ENCODE measurements at regions not wholly inside any gene's neighbourhood (a gene's known extent, or its start where the extent isn't known, plus 50 kb on each side); places are given as distances from the start of the nearest gene placed in this dataset.

DNA sequence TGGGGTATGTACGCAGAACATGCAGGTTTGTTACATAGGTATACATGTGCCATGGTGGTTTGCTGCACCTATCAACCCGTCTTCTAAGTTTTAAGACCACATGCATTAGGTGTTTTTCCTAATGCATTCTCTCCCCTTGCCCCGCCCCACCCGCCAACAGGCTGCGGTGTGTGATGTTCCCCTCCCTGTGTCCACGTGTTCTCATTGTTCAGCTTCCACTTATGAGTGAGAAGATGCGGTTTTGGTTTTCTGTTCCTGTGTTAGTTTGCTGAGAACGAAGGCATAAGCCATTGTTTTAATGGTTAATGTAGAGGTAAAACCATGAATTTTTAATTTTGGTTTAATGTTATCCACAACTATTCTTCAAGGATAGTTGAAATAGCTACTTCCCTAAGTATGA is 346.8 kb upstream of the EPHA6 start:
- TF ChIP-seq ZNF8 (CRISPR knock-in tag; IDR thresholded peaks at IDR 0.05) (no peak), PPARA (CRISPR knock-in tag; IDR thresholded peaks at IDR 0.05; ENCODE audit: borderline replicate concordance) (no peak), RARB (CRISPR knock-in tag; IDR thresholded peaks at IDR 0.05) (no peak), ARNTL (CRISPR knock-in tag; IDR thresholded peaks at IDR 0.05; ENCODE audit: borderline replicate concordance, low read depth) (no peak), OSR1 (CRISPR knock-in tag; IDR thresholded peaks at IDR 0.05) (no peak), ZFP3 (CRISPR knock-in tag; IDR thresholded peaks at IDR 0.05) (no peak), TCF4 (CRISPR knock-in tag; IDR thresholded peaks at IDR 0.05; ENCODE audit: borderline replicate concordance) (no peak), ZC3H10 (CRISPR knock-in tag; IDR thresholded peaks at IDR 0.05) (no peak), TOX (CRISPR knock-in tag; IDR thresholded peaks at IDR 0.05; ENCODE audit: borderline replicate concordance) (no peak), ZFP30 (CRISPR knock-in tag; IDR thresholded peaks at IDR 0.05) (no peak), BACH2 (CRISPR knock-in tag; IDR thresholded peaks at IDR 0.05; ENCODE audit: borderline replicate concordance) (no peak), CSDC2 (CRISPR knock-in tag; IDR thresholded peaks at IDR 0.05) (no peak), ESRRG (CRISPR knock-in tag; IDR thresholded peaks at IDR 0.05) (no peak), ISL1 (CRISPR knock-in tag; IDR thresholded peaks at IDR 0.05) (no peak), ZNF565 (CRISPR knock-in tag; conservative IDR thresholded peaks at IDR 0.05; ENCODE audit: low read depth) (no peak)
- TF ChIP-seq, protein P1, sequence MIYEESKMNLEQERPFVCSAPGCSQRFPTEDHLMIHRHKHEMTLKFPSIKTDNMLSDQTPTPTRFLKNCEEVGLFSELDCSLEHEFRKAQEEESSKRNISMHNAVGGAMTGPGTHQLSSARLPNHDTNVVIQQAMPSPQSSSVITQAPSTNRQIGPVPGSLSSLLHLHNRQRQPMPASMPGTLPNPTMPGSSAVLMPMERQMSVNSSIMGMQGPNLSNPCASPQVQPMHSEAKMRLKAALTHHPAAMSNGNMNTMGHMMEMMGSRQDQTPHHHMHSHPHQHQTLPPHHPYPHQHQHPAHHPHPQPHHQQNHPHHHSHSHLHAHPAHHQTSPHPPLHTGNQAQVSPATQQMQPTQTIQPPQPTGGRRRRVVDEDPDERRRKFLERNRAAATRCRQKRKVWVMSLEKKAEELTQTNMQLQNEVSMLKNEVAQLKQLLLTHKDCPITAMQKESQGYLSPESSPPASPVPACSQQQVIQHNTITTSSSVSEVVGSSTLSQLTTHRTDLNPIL (CRISPR knock-in tag; IDR thresholded peaks at IDR 0.05; ENCODE audit: low read depth) = no peak
- TF ChIP-seq, protein P2, sequence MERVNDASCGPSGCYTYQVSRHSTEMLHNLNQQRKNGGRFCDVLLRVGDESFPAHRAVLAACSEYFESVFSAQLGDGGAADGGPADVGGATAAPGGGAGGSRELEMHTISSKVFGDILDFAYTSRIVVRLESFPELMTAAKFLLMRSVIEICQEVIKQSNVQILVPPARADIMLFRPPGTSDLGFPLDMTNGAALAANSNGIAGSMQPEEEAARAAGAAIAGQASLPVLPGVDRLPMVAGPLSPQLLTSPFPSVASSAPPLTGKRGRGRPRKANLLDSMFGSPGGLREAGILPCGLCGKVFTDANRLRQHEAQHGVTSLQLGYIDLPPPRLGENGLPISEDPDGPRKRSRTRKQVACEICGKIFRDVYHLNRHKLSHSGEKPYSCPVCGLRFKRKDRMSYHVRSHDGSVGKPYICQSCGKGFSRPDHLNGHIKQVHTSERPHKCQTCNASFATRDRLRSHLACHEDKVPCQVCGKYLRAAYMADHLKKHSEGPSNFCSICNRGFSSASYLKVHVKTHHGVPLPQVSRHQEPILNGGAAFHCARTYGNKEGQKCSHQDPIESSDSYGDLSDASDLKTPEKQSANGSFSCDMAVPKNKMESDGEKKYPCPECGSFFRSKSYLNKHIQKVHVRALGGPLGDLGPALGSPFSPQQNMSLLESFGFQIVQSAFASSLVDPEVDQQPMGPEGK (CRISPR knock-in tag; IDR thresholded peaks at IDR 0.05; ENCODE audit: borderline replicate concordance) = no peak
- TF ChIP-seq, protein P3, sequence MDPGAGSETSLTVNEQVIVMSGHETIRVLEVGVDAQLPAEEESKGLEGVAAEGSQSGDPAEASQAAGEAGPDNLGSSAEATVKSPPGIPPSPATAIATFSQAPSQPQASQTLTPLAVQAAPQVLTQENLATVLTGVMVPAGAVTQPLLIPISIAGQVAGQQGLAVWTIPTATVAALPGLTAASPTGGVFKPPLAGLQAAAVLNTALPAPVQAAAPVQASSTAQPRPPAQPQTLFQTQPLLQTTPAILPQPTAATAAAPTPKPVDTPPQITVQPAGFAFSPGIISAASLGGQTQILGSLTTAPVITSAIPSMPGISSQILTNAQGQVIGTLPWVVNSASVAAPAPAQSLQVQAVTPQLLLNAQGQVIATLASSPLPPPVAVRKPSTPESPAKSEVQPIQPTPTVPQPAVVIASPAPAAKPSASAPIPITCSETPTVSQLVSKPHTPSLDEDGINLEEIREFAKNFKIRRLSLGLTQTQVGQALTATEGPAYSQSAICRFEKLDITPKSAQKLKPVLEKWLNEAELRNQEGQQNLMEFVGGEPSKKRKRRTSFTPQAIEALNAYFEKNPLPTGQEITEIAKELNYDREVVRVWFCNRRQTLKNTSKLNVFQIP (CRISPR knock-in tag; IDR thresholded peaks at IDR 0.05; ENCODE audit: borderline replicate concordance, low read depth) = no peak
- ATAC-seq = no peak

DNA sequence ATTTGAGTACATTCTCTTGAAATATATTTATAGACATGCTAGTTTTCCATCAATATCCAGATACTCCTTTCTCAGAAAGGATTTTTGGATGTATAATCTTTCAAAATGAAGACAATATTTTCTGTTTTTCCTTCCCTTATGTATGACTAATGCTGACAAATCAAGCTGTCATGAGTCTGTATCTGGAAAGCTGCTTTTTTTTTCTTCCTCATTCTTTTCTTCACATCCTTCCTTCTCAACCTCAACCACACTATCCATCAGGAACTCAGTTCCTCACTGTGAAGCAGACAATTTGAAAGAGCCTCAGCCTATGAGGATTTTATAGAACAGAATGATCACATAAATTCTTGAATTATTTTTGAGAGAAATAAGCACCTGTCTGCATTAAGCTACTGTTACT is 335.9 kb upstream of the EPHA6 start:
- no peak for ATAC-seq
- no peak for TF ChIP-seq TOX (CRISPR knock-in tag; IDR thresholded peaks at IDR 0.05; ENCODE audit: borderline replicate concordance)
- no peak for TF ChIP-seq ZNF70 (CRISPR knock-in tag; IDR thresholded peaks at IDR 0.05)
- TF ChIP-seq, protein P3 (CRISPR knock-in tag; IDR thresholded peaks at IDR 0.05; ENCODE audit: borderline replicate concordance, low read depth) = no peak
- TF ChIP-seq, protein P4, sequence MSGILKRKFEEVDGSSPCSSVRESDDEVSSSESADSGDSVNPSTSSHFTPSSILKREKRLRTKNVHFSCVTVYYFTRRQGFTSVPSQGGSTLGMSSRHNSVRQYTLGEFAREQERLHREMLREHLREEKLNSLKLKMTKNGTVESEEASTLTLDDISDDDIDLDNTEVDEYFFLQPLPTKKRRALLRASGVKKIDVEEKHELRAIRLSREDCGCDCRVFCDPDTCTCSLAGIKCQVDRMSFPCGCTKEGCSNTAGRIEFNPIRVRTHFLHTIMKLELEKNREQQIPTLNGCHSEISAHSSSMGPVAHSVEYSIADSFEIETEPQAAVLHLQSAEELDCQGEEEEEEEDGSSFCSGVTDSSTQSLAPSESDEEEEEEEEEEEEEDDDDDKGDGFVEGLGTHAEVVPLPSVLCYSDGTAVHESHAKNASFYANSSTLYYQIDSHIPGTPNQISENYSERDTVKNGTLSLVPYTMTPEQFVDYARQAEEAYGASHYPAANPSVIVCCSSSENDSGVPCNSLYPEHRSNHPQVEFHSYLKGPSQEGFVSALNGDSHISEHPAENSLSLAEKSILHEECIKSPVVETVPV (CRISPR knock-in tag; IDR thresholded peaks at IDR 0.05) = no peak
- TF ChIP-seq SNAI2 (CRISPR knock-in tag; IDR thresholded peaks at IDR 0.05) = no peak
- no peak for TF ChIP-seq ESRRG (CRISPR knock-in tag; IDR thresholded peaks at IDR 0.05)
- TF ChIP-seq BACH2 (CRISPR knock-in tag; IDR thresholded peaks at IDR 0.05; ENCODE audit: borderline replicate concordance) = no peak
- TF ChIP-seq, protein P2 (CRISPR knock-in tag; IDR thresholded peaks at IDR 0.05; ENCODE audit: borderline replicate concordance) = no peak
- no peak for TF ChIP-seq ZC3H10 (CRISPR knock-in tag; IDR thresholded peaks at IDR 0.05)
- no peak for TF ChIP-seq ISL1 (CRISPR knock-in tag; IDR thresholded peaks at IDR 0.05)
